HCT116 (cell line): ENCODE measurements at regions not wholly inside any gene's neighbourhood (a gene's known extent, or its start where the extent isn't known, plus 50 kb on each side); places are given as distances from the start of the nearest gene placed in this dataset.

Experiments used
- CTCF ChIP-seq, 3 experiments: fragments of 200-600 bp in 1 of 3; sonication (generic) in 1 of 3; IDR thresholded peaks in 2 of 3; conservative IDR thresholded peaks in 1 of 3; 2 replicates each; pipeline ENCODE4 v1.5.1; 2012 to 2017; ENCODE audit warnings: low read depth in 2 of 3, low read length in 2 of 3, antibody characterized with exemption in 1 of 3, borderline replicate concordance in 1 of 3, control low read depth in 1 of 3, mild to moderate bottlenecking in 1 of 3, mixed read lengths in 1 of 3, mixed run types in 1 of 3, moderate library complexity in 1 of 3; ENCODE audit not compliant: insufficient read depth in 1 of 3
- EZH2 ChIP-seq: fragments of 200-600 bp; sonication (generic); IDR thresholded peaks from 2 replicates; pipeline ENCODE4 v1.6.1; 2017; ENCODE audit warnings: antibody characterized with exemption, mixed run types
- EZH2phosphoT487 ChIP-seq: fragments of 200-600 bp; IDR thresholded peaks from 2 replicates; pipeline ENCODE4 v1.6.1; 2018; ENCODE audit warnings: antibody characterized with exemption, borderline replicate concordance
- JUND ChIP-seq: IDR thresholded peaks from 2 replicates; pipeline ENCODE4 v1.6.1; 2012
- POLR2A ChIP-seq: IDR thresholded peaks from 2 replicates; pipeline ENCODE4 v1.7.0; 2011; ENCODE audit warnings: borderline replicate concordance; ENCODE audit not compliant: insufficient read depth, insufficient read length; ENCODE audit errors: extremely low read depth
- POLR2AphosphoS5 ChIP-seq: IDR thresholded peaks from 2 replicates; pipeline ENCODE4 v1.6.1; 2011; ENCODE audit warnings: mild to moderate bottlenecking, low read depth, low read length, moderate library complexity
- SP1 ChIP-seq: IDR thresholded peaks from 2 replicates; pipeline ENCODE4 v1.6.1; 2012; ENCODE audit warnings: low read depth
- YY1 ChIP-seq: IDR thresholded peaks from 2 replicates; pipeline ENCODE4 v1.6.1; 2011; ENCODE audit warnings: low read length, low read depth, moderate library complexity, mild to moderate bottlenecking; ENCODE audit not compliant: insufficient replicate concordance; ENCODE audit errors: extremely low read depth
- ZFX ChIP-seq: fragments of 450-650 bp; IDR thresholded peaks from 2 replicates; pipeline ENCODE4 v1.6.1; 2017
- TF ChIP-seq, protein P1 (sequence below): IDR thresholded peaks from 2 replicates; pipeline ENCODE4 v1.6.1; 2012; ENCODE audit warnings: low read depth
- TF ChIP-seq, protein P2 (sequence below): IDR thresholded peaks from 2 replicates; pipeline ENCODE4 v1.6.1; 2012
- TF ChIP-seq, protein P3 (sequence below): IDR thresholded peaks from 2 replicates; pipeline ENCODE4 v1.6.1; 2012

DNA sequence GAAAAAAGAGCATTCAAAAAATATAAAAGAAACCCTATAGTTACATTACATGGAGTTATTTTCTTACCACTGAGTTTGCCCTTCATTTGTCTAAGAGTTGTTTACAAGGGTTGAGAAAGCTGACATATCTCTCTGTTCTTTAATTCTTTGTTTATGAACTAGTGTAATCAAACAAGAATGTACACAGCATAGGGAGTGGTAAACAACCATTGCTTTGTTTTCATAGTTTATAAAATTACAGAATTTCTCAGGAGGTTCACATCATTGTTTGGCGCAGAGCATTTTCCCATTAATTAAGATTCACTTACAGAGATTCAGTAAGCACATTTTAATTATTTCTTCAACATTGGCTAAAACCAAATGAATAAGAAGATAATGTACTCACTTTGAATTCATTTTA lies 87.6 kb downstream of the IFI44 start:
- no peak for TF ChIP-seq SP1
- TF ChIP-seq CTCF (IDR thresholded peaks at IDR 0.05 in 2 of 3, conservative IDR thresholded peaks at IDR 0.05 in 1 of 3; ENCODE audit: borderline replicate concordance in 1 of 3, insufficient read depth in 1 of 3, low read depth in 2 of 3, low read length in 2 of 3), result no peak
- TF ChIP-seq POLR2A, result no peak
- no peak for TF ChIP-seq EZH2phosphoT487
- no peak for TF ChIP-seq YY1
- no peak for TF ChIP-seq ZFX
- TF ChIP-seq EZH2, result no peak
- TF ChIP-seq JUND, result no peak
- TF ChIP-seq POLR2AphosphoS5, result no peak
- TF ChIP-seq, protein P1, sequence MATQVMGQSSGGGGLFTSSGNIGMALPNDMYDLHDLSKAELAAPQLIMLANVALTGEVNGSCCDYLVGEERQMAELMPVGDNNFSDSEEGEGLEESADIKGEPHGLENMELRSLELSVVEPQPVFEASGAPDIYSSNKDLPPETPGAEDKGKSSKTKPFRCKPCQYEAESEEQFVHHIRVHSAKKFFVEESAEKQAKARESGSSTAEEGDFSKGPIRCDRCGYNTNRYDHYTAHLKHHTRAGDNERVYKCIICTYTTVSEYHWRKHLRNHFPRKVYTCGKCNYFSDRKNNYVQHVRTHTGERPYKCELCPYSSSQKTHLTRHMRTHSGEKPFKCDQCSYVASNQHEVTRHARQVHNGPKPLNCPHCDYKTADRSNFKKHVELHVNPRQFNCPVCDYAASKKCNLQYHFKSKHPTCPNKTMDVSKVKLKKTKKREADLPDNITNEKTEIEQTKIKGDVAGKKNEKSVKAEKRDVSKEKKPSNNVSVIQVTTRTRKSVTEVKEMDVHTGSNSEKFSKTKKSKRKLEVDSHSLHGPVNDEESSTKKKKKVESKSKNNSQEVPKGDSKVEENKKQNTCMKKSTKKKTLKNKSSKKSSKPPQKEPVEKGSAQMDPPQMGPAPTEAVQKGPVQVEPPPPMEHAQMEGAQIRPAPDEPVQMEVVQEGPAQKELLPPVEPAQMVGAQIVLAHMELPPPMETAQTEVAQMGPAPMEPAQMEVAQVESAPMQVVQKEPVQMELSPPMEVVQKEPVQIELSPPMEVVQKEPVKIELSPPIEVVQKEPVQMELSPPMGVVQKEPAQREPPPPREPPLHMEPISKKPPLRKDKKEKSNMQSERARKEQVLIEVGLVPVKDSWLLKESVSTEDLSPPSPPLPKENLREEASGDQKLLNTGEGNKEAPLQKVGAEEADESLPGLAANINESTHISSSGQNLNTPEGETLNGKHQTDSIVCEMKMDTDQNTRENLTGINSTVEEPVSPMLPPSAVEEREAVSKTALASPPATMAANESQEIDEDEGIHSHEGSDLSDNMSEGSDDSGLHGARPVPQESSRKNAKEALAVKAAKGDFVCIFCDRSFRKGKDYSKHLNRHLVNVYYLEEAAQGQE, result no peak
- TF ChIP-seq, protein P2, sequence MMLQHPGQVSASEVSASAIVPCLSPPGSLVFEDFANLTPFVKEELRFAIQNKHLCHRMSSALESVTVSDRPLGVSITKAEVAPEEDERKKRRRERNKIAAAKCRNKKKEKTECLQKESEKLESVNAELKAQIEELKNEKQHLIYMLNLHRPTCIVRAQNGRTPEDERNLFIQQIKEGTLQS, result no peak
- TF ChIP-seq, protein P3, sequence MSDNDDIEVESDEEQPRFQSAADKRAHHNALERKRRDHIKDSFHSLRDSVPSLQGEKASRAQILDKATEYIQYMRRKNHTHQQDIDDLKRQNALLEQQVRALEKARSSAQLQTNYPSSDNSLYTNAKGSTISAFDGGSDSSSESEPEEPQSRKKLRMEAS, result no peak
